ENCODE measurements at regions not wholly inside any gene's neighbourhood (a gene's known extent, or its start where the extent isn't known, plus 50 kb on each side); places are given as distances from the start of the nearest gene placed in this dataset.

- no peak for DNase-seq (ENCODE audit: extremely low read depth, low read depth)
- no peak for TF ChIP-seq CTCF (IDR thresholded peaks at IDR 0.05; ENCODE audit: low read depth, low read length, missing control alignments)
- H3K4me3 ChIP-seq (replicated peaks; ENCODE audit: low read depth, low read length): no peak overlapping the region
Observed at GRCh38 chr2:219766658-219767057, 139.2 kb downstream of the SLC4A3 start.

- H3K4me3 ChIP-seq (replicated peaks; ENCODE audit: low read depth, low read length): no peak overlapping the region
- no peak for TF ChIP-seq CTCF (IDR thresholded peaks at IDR 0.05; ENCODE audit: low read depth, low read length, missing control alignments)
- DNase-seq (ENCODE audit: extremely low read depth, low read depth): no peak
Observed at GRCh38 chr2:219769090-219769910, 141.9 kb downstream of the SLC4A3 start.

- no peak overlapping the region for H3K4me3 ChIP-seq (replicated peaks; ENCODE audit: low read depth, low read length)
- no peak for DNase-seq (ENCODE audit: extremely low read depth, low read depth)
- TF ChIP-seq CTCF (IDR thresholded peaks at IDR 0.05; ENCODE audit: low read depth, low read length, missing control alignments): no peak
Observed at GRCh38 chr2:219772103-219772635, 144.7 kb downstream of the SLC4A3 start.

GRCh38 chr2:219772697-219773096, 145.3 kb downstream of the SLC4A3 start:
- H3K4me3 ChIP-seq (replicated peaks; ENCODE audit: low read depth, low read length): no peak overlapping the region
- no peak for TF ChIP-seq CTCF (IDR thresholded peaks at IDR 0.05; ENCODE audit: low read depth, low read length, missing control alignments)
- DNase-seq (ENCODE audit: extremely low read depth, low read depth): no peak

GRCh38 chr2:219775506-219775905, 148.1 kb downstream of the SLC4A3 start:
- TF ChIP-seq CTCF (IDR thresholded peaks at IDR 0.05; ENCODE audit: low read depth, low read length, missing control alignments): no peak
- DNase-seq (ENCODE audit: extremely low read depth, low read depth): no peak
- H3K4me3 ChIP-seq (replicated peaks; ENCODE audit: low read depth, low read length): no peak overlapping the region

GRCh38 chr2:219777388-219777787, 150.0 kb downstream of the SLC4A3 start:
- no peak for DNase-seq (ENCODE audit: extremely low read depth, low read depth)
- no peak overlapping the region for H3K4me3 ChIP-seq (replicated peaks; ENCODE audit: low read depth, low read length)
- no peak for TF ChIP-seq CTCF (IDR thresholded peaks at IDR 0.05; ENCODE audit: low read depth, low read length, missing control alignments)

Measured in HFF-Myc (cell line).